Erythroblast (primary cell): ENCODE measurements at regions not wholly inside any gene's neighbourhood (a gene's known extent, or its start where the extent isn't known, plus 50 kb on each side); places are given as distances from the start of the nearest gene placed in this dataset.

Experiments used
- DNase-seq, 2 experiments: peaks; one replicate each; lab custom pipeline; 2025; lab: John Stamatoyannopoulos, UW
- GATA1 ChIP-seq: IDR thresholded peaks from 2 replicates; pipeline ENCODE4 v1.6.1; 2011; ENCODE audit warnings: low read depth, mild to moderate bottlenecking, control low read depth, low read length, moderate library complexity
- POLR2A ChIP-seq: IDR thresholded peaks from 2 replicates; pipeline ENCODE4 v1.6.1; 2011; ENCODE audit warnings: mild to moderate bottlenecking, low read length

DNA sequence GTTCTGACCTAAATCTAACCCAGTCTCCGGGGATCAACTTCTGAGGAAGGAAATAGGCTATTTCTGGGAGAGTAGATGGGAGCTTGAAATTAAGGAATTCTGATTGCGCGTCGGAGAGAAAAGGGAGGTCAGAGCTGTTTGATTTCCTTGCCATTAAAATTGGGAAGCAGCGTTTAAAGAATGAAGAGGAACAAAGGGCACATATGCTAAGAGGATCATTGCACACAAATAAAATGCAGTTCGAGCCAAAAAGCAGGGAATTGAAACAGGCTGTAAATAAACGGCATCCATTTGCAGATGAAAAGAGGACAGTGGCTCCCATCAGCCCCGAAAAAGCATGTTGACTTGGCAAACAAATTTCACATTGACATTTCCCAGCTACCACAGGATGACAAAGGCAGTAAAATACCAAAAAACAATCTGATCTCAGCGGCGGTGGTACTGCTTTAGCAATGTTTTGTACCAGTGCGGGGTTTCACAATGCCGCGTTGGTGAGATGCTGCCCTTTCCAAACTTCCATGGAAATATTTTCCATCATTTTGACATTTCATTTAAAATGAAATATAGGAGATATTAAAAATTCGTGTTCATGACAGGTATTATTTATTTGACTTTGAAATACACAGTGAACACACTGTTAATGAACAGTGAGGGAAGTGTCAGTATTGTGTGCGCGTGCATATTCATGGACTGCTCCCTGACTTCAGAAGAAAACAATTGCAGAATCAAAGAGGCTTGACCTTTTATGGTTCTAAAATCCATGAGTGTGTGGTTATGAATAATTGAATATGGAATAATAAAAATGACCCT is 108.8 kb downstream of the SQOR start:
- DNase-seq: no peak
- TF ChIP-seq GATA1: no peak
- TF ChIP-seq POLR2A: no peak

DNA sequence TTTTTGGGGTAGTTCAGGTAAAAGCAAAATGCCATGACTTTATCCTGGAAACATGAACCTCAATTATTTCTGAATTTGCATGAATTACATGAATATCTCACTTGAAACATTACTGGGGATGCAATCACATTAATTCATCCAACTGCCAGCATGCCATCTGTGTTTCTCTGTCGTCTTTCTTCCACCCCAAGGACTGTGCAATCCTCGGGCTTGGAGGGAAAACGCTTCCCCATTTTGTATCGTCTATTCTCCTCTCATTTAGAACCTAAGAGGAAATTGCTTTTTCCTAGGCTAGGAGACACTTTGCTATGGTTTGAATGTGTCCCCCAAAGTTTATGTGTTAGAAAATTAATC is 109.4 kb downstream of the SQOR start:
- TF ChIP-seq GATA1: no peak
- no peak for TF ChIP-seq POLR2A
- DNase-seq: no peak

GRCh38 chr15:45747426-45747825 is 112.6 kb downstream of the SQOR start:
- no peak for TF ChIP-seq POLR2A
- TF ChIP-seq GATA1: no peak
- no peak for DNase-seq

- DNase-seq: no peak
Measured at GRCh38 chr15:45751629-45752028, 116.8 kb downstream of the SQOR start.

GRCh38 chr15:45759936-45760335 is 125.1 kb downstream of the SQOR start:
- TF ChIP-seq GATA1 (no peak), POLR2A (no peak)

More at GRCh38 chr15:45751629-45752028, 116.8 kb downstream of the SQOR start:
- TF ChIP-seq POLR2A (no peak), GATA1 (no peak)

DNA sequence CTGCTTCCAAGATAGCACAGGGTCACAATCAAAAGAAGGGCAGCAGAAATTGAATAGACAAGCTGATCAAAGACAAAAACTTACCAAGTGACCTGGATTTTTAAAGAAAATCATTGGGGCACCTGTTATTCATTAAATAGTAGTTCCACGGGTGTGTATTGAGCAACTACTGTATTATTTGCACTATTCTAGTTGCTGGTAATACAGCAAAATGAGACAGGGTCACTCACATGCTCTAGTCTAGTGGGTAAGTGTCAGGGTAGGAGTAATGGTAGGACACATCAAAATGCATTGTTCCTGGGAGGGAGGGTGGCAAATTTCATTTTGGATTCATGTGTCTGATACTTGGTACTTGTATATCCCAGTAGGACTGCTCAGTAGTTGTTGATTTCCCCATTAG is 127.9 kb downstream of the SQOR start:
- TF ChIP-seq POLR2A: no peak
- TF ChIP-seq GATA1: no peak
- no peak for DNase-seq

More at GRCh38 chr15:45759936-45760335, 125.1 kb downstream of the SQOR start:
- DNase-seq: no peak

- no peak for DNase-seq
- no peak for TF ChIP-seq GATA1
- no peak for TF ChIP-seq POLR2A
Measured at GRCh38 chr15:45763170-45763869, 128.5 kb downstream of the SQOR start.

DNA sequence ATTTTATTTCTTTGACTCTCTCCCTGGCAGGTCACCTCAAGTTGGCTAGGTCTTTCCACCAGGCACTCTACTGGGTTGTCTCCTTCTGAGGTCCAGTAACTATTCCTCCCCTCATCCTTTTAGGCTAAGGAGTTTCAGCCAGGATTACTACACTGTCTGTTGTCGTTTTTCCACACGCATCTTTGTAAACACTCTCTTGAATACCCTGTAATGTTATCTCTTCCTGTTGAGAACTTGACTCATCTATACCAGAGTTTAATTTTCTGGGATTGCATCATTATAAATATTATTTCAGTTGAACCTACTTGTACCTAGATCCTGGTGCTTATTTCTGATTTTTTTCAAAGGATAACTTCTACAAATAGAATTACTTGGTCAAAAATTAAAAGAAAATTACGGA is 138.3 kb downstream of the SQOR start:
- TF ChIP-seq POLR2A (no peak), GATA1 (no peak)
- DNase-seq: no peak

DNA sequence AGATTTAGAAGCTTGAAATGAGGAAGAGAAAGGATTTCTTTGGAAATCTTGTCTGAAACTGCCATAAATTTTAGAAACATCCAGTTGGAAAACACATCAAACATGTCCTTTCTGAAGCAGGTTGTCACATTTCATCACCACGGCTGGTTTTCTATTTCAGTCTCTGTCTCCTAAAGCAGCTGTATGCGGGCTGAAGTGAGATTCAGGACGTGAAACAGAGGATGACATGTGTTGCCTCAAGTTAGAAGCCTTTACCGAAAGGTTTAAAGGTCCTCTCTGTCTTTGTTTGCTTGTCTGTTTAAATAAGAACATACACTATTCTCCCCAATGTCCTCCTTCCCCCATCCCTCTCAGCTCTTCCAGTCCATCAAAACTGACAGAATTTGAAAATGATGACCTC is 141.9 kb downstream of the SQOR start:
- TF ChIP-seq GATA1: no peak

DNA sequence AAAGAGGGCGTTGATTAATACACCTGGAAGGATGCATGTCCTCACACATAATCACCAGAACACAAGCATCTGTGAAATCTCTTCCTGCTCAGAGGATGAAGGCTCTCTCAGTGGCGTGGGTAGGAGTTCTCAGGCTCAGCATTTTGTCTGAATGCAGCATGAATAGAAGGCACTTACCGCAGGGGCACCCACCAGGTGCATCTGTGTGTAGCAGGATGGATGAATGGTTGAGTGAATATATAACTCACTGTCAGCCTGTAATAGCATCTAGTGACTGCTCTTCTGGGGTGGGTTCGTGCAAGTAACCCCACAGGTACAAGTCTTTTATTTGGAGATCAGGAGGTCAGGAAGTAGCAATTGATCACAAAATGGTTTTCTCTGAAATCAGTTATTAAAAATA is 143.0 kb downstream of the SQOR start:
- TF ChIP-seq POLR2A (no peak), GATA1 (no peak)
- DNase-seq: no peak

More for the DNA sequence above, 141.9 kb downstream of the SQOR start:
- DNase-seq: no peak

DNA sequence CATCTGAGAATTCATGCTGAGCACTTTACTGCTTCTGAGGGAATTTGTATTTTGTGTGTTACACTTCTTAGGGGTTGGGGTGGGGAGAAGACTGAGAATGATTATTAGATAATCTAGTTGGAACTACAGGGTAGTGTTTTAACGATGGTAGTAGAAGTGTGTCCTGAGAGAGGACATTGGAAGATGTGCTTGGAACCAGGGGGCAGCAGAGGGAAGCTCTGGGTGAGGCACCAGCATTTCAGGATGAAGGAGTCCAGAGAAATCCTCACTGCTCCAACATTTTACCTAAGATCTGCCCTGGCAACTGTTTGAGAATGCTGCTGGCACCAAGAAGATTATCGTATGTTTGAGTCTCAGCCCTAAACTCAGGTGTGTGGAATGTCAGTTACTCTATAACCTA is 145.5 kb downstream of the SQOR start:
- no peak for TF ChIP-seq GATA1
- TF ChIP-seq POLR2A: no peak

DNA sequence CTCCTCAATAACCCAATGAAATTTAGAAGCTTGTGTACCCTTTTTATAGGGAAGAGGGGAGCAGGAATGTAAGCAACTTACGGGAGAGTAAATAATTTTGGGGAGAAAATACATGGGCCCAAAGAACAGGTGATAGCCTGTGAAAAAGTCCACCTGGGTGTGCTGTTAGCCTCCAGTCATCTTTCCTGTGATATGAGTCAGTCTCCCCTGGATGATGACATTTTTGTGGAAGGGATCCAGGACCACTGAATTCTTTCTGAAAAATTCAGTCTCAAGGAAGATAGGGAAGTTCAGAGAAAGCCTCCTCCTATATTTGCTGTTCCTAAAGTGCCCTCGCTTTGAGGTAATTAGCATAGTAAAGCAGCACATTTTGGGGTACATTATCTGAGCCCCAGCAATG is 149.8 kb downstream of the SQOR start:
- no peak for DNase-seq
- TF ChIP-seq GATA1: no peak

More for the DNA sequence above, 145.5 kb downstream of the SQOR start:
- no peak for DNase-seq

DNA sequence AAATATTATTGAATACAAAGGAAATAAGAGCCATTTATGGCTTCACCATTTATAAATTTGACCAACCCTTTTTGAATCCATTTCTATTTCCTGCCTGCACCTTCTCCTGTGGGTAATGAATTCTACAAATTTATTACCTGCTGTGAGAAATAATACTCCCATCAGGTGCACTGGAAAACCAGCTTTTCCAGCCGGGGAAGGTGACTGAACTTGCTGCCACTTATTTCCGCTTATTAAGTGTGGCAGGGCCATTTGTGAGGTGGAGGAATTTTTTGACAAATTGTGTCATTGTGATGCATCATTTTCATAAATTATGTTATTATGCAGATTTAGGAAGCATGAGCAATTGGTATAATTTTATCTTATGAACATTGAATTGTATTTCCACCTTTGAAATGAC is 151.1 kb downstream of the SQOR start:
- no peak for TF ChIP-seq POLR2A
- no peak for TF ChIP-seq GATA1
- DNase-seq: no peak

- TF ChIP-seq GATA1 (no peak), POLR2A (no peak)
- peak in 1 of 2 experiments; percentile 4 for DNase-seq
Measured at GRCh38 chr15:45790325-45790943, 155.6 kb downstream of the SQOR start.
